ENCODE measurements at regions not wholly inside any gene's neighbourhood (a gene's known extent, or its start where the extent isn't known, plus 50 kb on each side); places are given as distances from the start of the nearest gene placed in this dataset.

GRCh38 chr16:50458667-50459495, 89.3 kb upstream of the NKD1 start:
- no peak for TF ChIP-seq CTCF (conservative IDR thresholded peaks at IDR 0.05; ENCODE audit: low read depth in 2 of 2)
- no peak for TF ChIP-seq POLR2AphosphoS5 (IDR thresholded peaks at IDR 0.05; ENCODE audit: low read depth)
- TF ChIP-seq EZH2phosphoT487 (IDR thresholded peaks at IDR 0.05; ENCODE audit: unreplicated experiment) = no peak
- TF ChIP-seq CREB1 (CRISPR knock-in tag; IDR thresholded peaks at IDR 0.05; ENCODE audit: low read depth) = no peak
- no peak for TF ChIP-seq EZH2 (IDR thresholded peaks at IDR 0.05; ENCODE audit: low read depth, unreplicated experiment)
- TF ChIP-seq JUNB (IDR thresholded peaks at IDR 0.05; ENCODE audit: unreplicated experiment) = no peak
- no peak for TF ChIP-seq ZNF331 (CRISPR knock-in tag; IDR thresholded peaks at IDR 0.05; ENCODE audit: low read depth)
- no peak for TF ChIP-seq REST (IDR thresholded peaks at IDR 0.05; ENCODE audit: unreplicated experiment)
- no peak; the same call in 1 of the 2 replicates for TF ChIP-seq NANOG (IDR thresholded peaks at IDR 0.05; ENCODE audit: borderline replicate concordance)
- no peak for TF ChIP-seq ZNF462 (CRISPR knock-in tag; IDR thresholded peaks at IDR 0.05)
- no peak for TF ChIP-seq ETS1 (IDR thresholded peaks at IDR 0.05)
- no peak for TF ChIP-seq ZNF114 (CRISPR knock-in tag; IDR thresholded peaks at IDR 0.05)

Data from GM23338 (cell line).